ENCODE measurements at regions not wholly inside any gene's neighbourhood (a gene's known extent, or its start where the extent isn't known, plus 50 kb on each side); places are given as distances from the start of the nearest gene placed in this dataset.

- TF ChIP-seq POLR2A (IDR thresholded peaks at IDR 0.05) (no peak), CTCF (IDR thresholded peaks at IDR 0.05) (no peak)
These were observed 102.9 kb upstream of the TCF21 start for GRCh38 chr6:133786016-133786415.
